ENCODE measurements at regions not wholly inside any gene's neighbourhood (a gene's known extent, or its start where the extent isn't known, plus 50 kb on each side); places are given as distances from the start of the nearest gene placed in this dataset.

- TF ChIP-seq ZFX (IDR thresholded peaks at IDR 0.05): no peak
- no peak for TF ChIP-seq CTCF (conservative IDR thresholded peaks at IDR 0.05)
- no peak overlapping the region for H3K27ac ChIP-seq
These were observed 57.1 kb upstream of the ATG10 start for GRCh38 chr5:81914696-81915095.

GRCh38 chr5:81912933-81913332, 58.9 kb upstream of the ATG10 start:
- H3K27ac ChIP-seq: no peak overlapping the region
- no peak for TF ChIP-seq CTCF (conservative IDR thresholded peaks at IDR 0.05)
- no peak for TF ChIP-seq ZFX (IDR thresholded peaks at IDR 0.05)

DNA sequence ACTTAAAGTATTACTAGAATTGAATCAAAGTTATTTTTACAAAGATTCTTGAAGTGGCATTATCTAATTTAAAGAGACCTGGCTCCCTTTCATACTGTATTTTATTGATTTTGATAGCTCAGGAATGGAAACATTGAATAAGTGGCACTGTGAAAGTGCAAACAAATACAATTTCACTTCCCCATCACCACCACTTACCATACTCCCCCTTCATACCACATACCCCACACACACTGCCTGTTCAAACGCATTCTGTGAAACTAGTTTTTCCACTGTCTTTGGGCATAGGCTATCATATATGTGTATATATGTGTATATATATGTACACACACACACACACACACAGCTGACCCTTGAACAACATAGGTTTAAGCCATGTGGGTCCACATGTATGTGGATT, 62.1 kb upstream of the ATG10 start:
- H3K27ac ChIP-seq: no peak overlapping the region
- TF ChIP-seq ZFX (IDR thresholded peaks at IDR 0.05) (no peak), CTCF (conservative IDR thresholded peaks at IDR 0.05) (no peak)

DNA sequence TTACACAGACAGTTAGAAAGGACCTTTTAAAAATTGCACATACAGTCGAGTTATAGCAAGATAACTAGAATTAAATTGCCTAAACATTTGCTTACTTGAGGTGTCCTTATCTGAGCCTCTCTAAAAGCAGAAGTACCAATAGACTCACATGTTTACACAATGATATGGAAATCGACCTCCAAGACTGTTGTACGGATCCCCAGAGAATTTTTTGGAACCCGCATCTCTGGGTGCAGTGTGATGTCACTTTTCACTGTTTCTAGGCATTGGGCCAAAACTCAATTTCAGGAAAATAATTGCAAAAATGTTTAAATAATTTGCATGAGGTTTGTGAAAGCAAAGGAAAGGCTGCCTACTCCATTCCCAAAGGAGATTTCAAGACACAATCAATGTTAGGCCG, 63.1 kb upstream of the ATG10 start:
- TF ChIP-seq CTCF (conservative IDR thresholded peaks at IDR 0.05): no peak
- no peak for TF ChIP-seq ZFX (IDR thresholded peaks at IDR 0.05)
- H3K27ac ChIP-seq: no peak overlapping the region

DNA sequence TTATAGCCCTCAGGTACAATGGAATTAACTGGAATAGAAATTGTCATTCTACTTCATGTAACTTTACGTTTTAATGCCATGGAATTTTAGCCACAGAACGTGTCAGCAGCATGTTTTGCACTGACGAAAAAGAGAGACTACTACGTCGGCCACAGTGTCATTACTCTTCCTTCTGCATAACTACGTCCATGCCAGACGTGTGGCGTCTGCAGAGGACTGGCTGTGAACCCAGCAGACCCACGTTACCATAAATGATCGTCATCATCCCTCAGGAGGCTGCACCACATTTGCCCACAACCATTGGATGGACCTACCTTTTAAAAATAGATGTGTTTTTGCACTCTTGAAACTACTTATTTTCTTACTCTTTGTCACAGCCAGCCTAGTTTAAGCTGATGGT, 63.8 kb upstream of the ATG10 start:
- TF ChIP-seq ZFX (IDR thresholded peaks at IDR 0.05) (no peak), CTCF (conservative IDR thresholded peaks at IDR 0.05) (no peak)
- no peak overlapping the region for H3K27ac ChIP-seq

DNA sequence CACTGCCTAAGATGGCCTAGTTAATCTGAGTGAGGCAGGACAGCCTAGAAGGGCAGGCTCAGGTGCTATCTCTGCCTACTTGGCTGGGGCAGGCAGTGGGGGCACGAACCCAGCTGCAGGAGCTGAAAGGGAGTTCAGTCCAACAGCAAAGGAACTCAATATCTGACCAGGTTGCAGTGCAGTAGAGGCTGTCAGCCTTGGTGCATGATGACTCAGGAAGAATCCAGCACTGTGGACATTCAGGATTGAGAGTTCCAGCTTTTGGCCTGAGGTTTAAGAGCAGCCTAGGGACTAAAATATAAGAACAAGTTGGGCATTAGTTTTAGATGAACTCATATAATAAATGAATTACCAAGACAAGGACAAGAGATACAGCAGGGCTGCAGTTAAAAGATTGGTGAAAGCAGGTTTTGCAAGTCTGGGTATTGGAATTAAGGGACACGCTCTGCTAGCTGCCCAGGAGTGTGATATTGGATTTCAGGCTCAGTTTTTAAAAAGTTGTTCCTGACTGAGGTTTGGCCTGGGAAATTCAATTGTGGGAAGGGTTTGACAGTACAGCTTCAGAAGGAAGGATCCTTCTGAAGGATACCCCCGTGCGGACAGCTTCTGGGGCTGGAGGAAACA, 64.7 kb upstream of the ATG10 start:
- TF ChIP-seq CTCF (conservative IDR thresholded peaks at IDR 0.05) (no peak), ZFX (IDR thresholded peaks at IDR 0.05) (no peak)
- H3K27ac ChIP-seq: no peak overlapping the region

DNA sequence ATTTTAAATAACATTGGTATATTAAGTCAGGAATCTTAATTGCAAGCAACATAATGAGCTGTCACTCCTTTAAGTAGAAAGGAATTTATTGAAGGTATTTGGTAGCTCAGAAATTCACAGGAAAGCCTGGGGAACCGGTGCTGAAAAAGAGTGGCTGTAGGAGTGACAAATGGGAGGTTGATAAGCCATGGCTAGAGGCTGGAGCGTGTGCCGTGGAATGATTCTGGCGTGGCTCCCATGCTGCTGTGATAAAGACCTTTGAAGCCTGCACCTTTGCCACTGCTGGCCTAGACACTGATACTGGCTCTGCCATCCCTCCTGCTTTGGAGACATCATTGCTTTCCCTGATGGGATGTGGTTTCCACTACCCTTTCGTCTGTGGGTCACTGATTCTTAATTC, 65.7 kb upstream of the ATG10 start:
- TF ChIP-seq CTCF (conservative IDR thresholded peaks at IDR 0.05) (no peak), ZFX (IDR thresholded peaks at IDR 0.05) (no peak)
- no peak overlapping the region for H3K27ac ChIP-seq

All from C4-2B (cell line).